Suprapubic skin (tissue), 4 donors: ENCODE measurements at regions not wholly inside any gene's neighbourhood (a gene's known extent, or its start where the extent isn't known, plus 50 kb on each side); places are given as distances from the start of the nearest gene placed in this dataset.
A peak's percentile ranks its signal among the peaks of the same experiment; 100 is the strongest.

Experiments used
- DNase-seq, 2 donors: peaks; one replicate each; pipeline ENCODE4 v3.0.0-alpha.2; 2019; ENCODE audit warnings: low spot score in 2 of 2
- H3K27ac ChIP-seq: fragments of 200-600 bp; sonication (generic); one replicate; pipeline ENCODE4 v1.5.1; 2019
- H3K27me3 ChIP-seq: fragments of 200-600 bp; sonication (generic); one replicate; pipeline ENCODE4 v1.5.1; 2019
- H3K36me3 ChIP-seq: fragments of 200-600 bp; sonication (generic); one replicate; pipeline ENCODE4 v1.5.1; 2019
- H3K4me1 ChIP-seq: fragments of 200-600 bp; sonication (generic); one replicate; pipeline ENCODE4 v1.5.1; 2019
- H3K4me3 ChIP-seq: fragments of 200-600 bp; sonication (generic); one replicate; pipeline ENCODE4 v1.5.1; 2019; ENCODE audit warnings: mild to moderate bottlenecking
- H3K9me3 ChIP-seq: fragments of 200-600 bp; sonication (generic); one replicate; pipeline ENCODE4 v1.5.1; 2019
- CTCF ChIP-seq, 2 donors: fragments of 200-600 bp in 1 of 2; fragments of 450-650 bp in 1 of 2; sonication (generic) in 1 of 2; IDR thresholded peaks; one replicate each; pipeline ENCODE4 v1.5.1; 2016 to 2019; ENCODE audit warnings: antibody characterized with exemption in 2 of 2, mild to moderate bottlenecking in 1 of 2, moderate library complexity in 1 of 2
- EP300 ChIP-seq: sonication (generic); formaldehyde crosslinking; IDR thresholded peaks from one replicate; pipeline ENCODE4 v1.6.1; 2017; ENCODE audit warnings: antibody characterized with exemption
- POLR2A ChIP-seq, 2 donors: fragments of 450-650 bp; IDR thresholded peaks; one replicate each; pipeline ENCODE4 v1.6.1; 2017; ENCODE audit warnings: antibody characterized with exemption in 2 of 2, mild to moderate bottlenecking in 2 of 2, moderate library complexity in 2 of 2
- POLR2AphosphoS5 ChIP-seq, 3 donors: sonication (generic); formaldehyde crosslinking; IDR thresholded peaks; one replicate each; pipeline ENCODE4 v1.6.1; 2017; ENCODE audit warnings: antibody characterized with exemption in 3 of 3
- WGBS: methylation state at CpG from one replicate; pipeline ENCODE4 v1.1.5; 2018; 5-methylcytosine and 5-hydroxymethylcytosine counted together

GRCh38 chr7:73970801-73971229 is 57.2 kb upstream of the ELN start:
- peak; percentile 59 to 61 for DNase-seq
- TF ChIP-seq EP300: no peak
- Histone ChIP-seq H3K27me3 (no peaks in the 10 kb centered on the region), H3K4me3 (no peak overlapping the region), H3K4me1 (peaks cover 7% of the 10 kb centered on the region), H3K36me3 (no peaks in the 10 kb centered on the region), H3K27ac (no peak overlapping the region), H3K9me3 (no peaks in the 10 kb centered on the region)
- 73% methylated on average over 4 of the region's 12 CpGs for WGBS

- no peak overlapping the region for H3K4me3 ChIP-seq
- TF ChIP-seq POLR2AphosphoS5 (IDR thresholded peaks at IDR 0.05) (no peak), POLR2A (IDR thresholded peaks at IDR 0.05) (no peak), CTCF (IDR thresholded peaks at IDR 0.05) (no peak), EP300 (no peak)
- no peaks in the 10 kb centered on the region for H3K9me3 ChIP-seq
- DNase-seq: peak in 1 of 2 donors; percentile 31
- H3K27ac ChIP-seq: no peak overlapping the region
- peaks cover 7% of the 10 kb centered on the region for H3K4me1 ChIP-seq
- no peaks in the 10 kb centered on the region for H3K36me3 ChIP-seq
- WGBS: 69% methylated on average over 4 of the region's 4 CpGs
- H3K27me3 ChIP-seq: no peaks in the 10 kb centered on the region
These were observed 56.7 kb upstream of the ELN start for GRCh38 chr7:73971322-73971703.

DNA sequence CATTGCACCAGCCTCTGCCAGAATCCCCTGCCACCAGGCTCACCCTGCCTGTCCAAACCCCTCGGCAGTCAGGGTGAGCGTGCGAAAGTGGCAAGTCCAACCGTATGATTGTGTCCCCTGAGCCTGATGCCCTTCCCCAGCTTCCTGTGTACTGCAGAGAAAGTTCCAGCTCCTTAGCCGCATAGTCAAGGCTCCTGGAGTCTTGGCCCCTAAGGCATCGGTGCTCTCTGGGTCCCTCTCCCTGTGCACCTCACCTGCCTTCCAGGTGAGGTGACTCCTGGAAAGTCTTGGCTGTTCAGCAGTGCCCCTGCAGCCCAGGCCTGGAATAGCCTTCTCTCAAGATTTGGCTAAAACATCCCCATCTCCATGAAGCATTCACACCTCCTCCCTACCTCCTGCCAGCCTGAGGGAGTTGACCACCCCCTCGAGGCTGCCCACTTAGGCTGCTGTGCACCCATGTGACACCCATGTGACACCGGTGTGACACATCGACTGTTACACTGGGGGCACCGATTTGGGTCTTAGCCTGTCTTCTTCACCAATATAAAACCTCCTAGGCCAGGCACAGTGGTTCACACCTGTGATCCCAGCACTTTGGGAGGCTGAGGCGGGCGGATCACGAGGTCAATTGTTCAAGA is 56.1 kb upstream of the ELN start:
- peak; percentile 45 to 63 for DNase-seq
- H3K36me3 ChIP-seq: no peaks in the 10 kb centered on the region
- no peaks in the 10 kb centered on the region for H3K9me3 ChIP-seq
- no peaks in the 10 kb centered on the region for H3K27me3 ChIP-seq
- peaks cover 12% of the 10 kb centered on the region for H3K4me1 ChIP-seq
- H3K27ac ChIP-seq: no peak overlapping the region
- 76% methylated on average over 13 of the region's 13 CpGs for WGBS
- H3K4me3 ChIP-seq: no peak overlapping the region
- no peak for TF ChIP-seq POLR2A (IDR thresholded peaks at IDR 0.05)
- no peak for TF ChIP-seq CTCF (IDR thresholded peaks at IDR 0.05)
- TF ChIP-seq POLR2AphosphoS5 (IDR thresholded peaks at IDR 0.05): no peak
- no peak for TF ChIP-seq EP300

DNA sequence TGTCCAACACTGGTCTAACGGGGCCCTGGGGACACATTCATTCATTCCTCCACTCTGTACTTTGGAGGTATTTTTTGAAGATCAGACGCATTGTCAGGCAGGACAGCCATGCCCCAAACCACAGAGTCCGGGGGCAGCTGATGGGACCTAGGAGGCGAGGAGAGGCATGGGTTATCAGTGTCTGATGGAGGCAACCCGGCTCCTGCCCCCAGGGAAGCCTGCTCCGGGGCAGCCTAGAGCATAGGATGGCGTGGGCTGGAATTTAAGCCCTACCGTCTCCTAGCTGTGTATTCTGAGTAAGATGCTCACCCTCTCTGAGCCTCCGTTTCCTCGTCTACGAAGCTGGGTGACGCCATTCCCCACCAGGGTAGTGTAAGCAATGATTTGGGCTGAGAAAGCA is 55.4 kb upstream of the ELN start:
- no peaks in the 10 kb centered on the region for H3K9me3 ChIP-seq
- H3K4me1 ChIP-seq: peaks cover 20% of the 10 kb centered on the region
- H3K4me3 ChIP-seq: no peak overlapping the region
- WGBS: 85% methylated on average over 9 of the region's 12 CpGs
- DNase-seq: peak in 1 of 2 donors; percentile 40
- no peaks in the 10 kb centered on the region for H3K27me3 ChIP-seq
- H3K27ac ChIP-seq: no peak overlapping the region
- no peak for TF ChIP-seq EP300
- no peak for TF ChIP-seq CTCF (IDR thresholded peaks at IDR 0.05)
- TF ChIP-seq POLR2AphosphoS5 (IDR thresholded peaks at IDR 0.05): no peak
- TF ChIP-seq POLR2A (IDR thresholded peaks at IDR 0.05): no peak
- H3K36me3 ChIP-seq: no peaks in the 10 kb centered on the region

- no peak for TF ChIP-seq POLR2AphosphoS5 (IDR thresholded peaks at IDR 0.05)
- TF ChIP-seq EP300: no peak
- TF ChIP-seq POLR2A (IDR thresholded peaks at IDR 0.05): no peak
- H3K4me3 ChIP-seq: no peak overlapping the region
- peaks cover 25% of the 10 kb centered on the region for H3K4me1 ChIP-seq
- DNase-seq: peak; percentile 58 to 75
- no peaks in the 10 kb centered on the region for H3K9me3 ChIP-seq
- H3K27me3 ChIP-seq: no peaks in the 10 kb centered on the region
- no peak overlapping the region for H3K27ac ChIP-seq
- H3K36me3 ChIP-seq: no peaks in the 10 kb centered on the region
- WGBS: 42% methylated on average over 6 of the region's 6 CpGs
These were observed 54.9 kb upstream of the ELN start for GRCh38 chr7:73973091-73973490.

- TF ChIP-seq CTCF (IDR thresholded peaks at IDR 0.05) (no peak), POLR2A (IDR thresholded peaks at IDR 0.05) (no peak), POLR2AphosphoS5 (IDR thresholded peaks at IDR 0.05) (no peak), EP300 (no peak)
- Histone ChIP-seq H3K4me3 (no peak overlapping the region), H3K36me3 (no peaks in the 10 kb centered on the region), H3K27me3 (no peaks in the 10 kb centered on the region), H3K4me1 (peaks cover 36% of the 10 kb centered on the region), H3K9me3 (no peaks in the 10 kb centered on the region), H3K27ac (no peak overlapping the region)
- 91% methylated on average over 23 of the region's 23 CpGs for WGBS
- DNase-seq: peak; percentile 41 to 50
These were observed 53.6 kb upstream of the ELN start for GRCh38 chr7:73974101-73974947.
